NB4 (cell line): ENCODE measurements at regions not wholly inside any gene's neighbourhood (a gene's known extent, or its start where the extent isn't known, plus 50 kb on each side); places are given as distances from the start of the nearest gene placed in this dataset.

Source experiments
- DNase-seq: peaks from one replicate; pipeline ENCODE4 v3.0.0; 2010; ENCODE audit warnings: low read depth
- H3K4me3 ChIP-seq: one replicate; pipeline ENCODE4 v1.5.1; 2011; ENCODE audit warnings: mild to moderate bottlenecking, low read depth, low read length, moderate library complexity
- CTCF ChIP-seq: IDR thresholded peaks from one replicate; pipeline ENCODE4 v1.5.1; 2012; ENCODE audit warnings: low read depth, low read length
- MAX ChIP-seq: IDR thresholded peaks from 2 replicates; pipeline ENCODE4 v1.6.1; 2011; ENCODE audit warnings: low read depth, low read length
- MYC ChIP-seq: IDR thresholded peaks from 2 replicates; pipeline ENCODE4 v1.6.1; 2011; ENCODE audit warnings: low read depth, low read length
- POLR2A ChIP-seq: IDR thresholded peaks from 2 replicates; pipeline ENCODE4 v1.6.1; 2011; ENCODE audit warnings: mild to moderate bottlenecking; ENCODE audit not compliant: insufficient read length; ENCODE audit errors: extremely low read depth

- no peak overlapping the region for H3K4me3 ChIP-seq
- no peak for TF ChIP-seq MAX
- no peak for DNase-seq
Observed at GRCh38 chr17:21528031-21528695, 152.0 kb downstream of the KCNJ12 start.

- TF ChIP-seq POLR2A (no peak), MAX (no peak), MYC (no peak), CTCF (no peak)
- DNase-seq = no peak
- H3K4me3 ChIP-seq = no peak overlapping the region
Observed at GRCh38 chr17:21530311-21530710, 154.2 kb downstream of the KCNJ12 start.

GRCh38 chr17:21530841-21531240 is 154.7 kb downstream of the KCNJ12 start:
- TF ChIP-seq CTCF (no peak), MYC (no peak), MAX (no peak), POLR2A (no peak)
- no peak overlapping the region for H3K4me3 ChIP-seq
- DNase-seq = no peak

- TF ChIP-seq MYC (no peak), MAX (no peak), CTCF (no peak), POLR2A (no peak)
- no peak for DNase-seq
- no peak overlapping the region for H3K4me3 ChIP-seq
Observed at GRCh38 chr17:21532763-21533385, 156.7 kb downstream of the KCNJ12 start.

GRCh38 chr17:21535686-21536375 is 156.5 kb upstream of the KCNJ18 start:
- no peak for TF ChIP-seq POLR2A
- no peak for TF ChIP-seq CTCF
- TF ChIP-seq MYC = no peak
- no peak for TF ChIP-seq MAX
- no peak for DNase-seq
- no peak overlapping the region for H3K4me3 ChIP-seq

GRCh38 chr17:21537302-21537701 is 155.0 kb upstream of the KCNJ18 start:
- H3K4me3 ChIP-seq = no peak overlapping the region
- no peak for TF ChIP-seq POLR2A
- no peak for TF ChIP-seq MYC
- TF ChIP-seq CTCF = no peak
- no peak for TF ChIP-seq MAX
- DNase-seq = no peak
